22Rv1 (cell line): ENCODE measurements at regions not wholly inside any gene's neighbourhood (a gene's known extent, or its start where the extent isn't known, plus 50 kb on each side); places are given as distances from the start of the nearest gene placed in this dataset.

Experiments
- H3K27ac ChIP-seq: fragments of 450-650 bp; 2 replicates; pipeline ENCODE4 v1.5.1; 2017
- ZFX ChIP-seq: fragments of 450-650 bp; IDR thresholded peaks from 2 replicates; pipeline ENCODE4 v1.6.1; 2017; ENCODE audit warnings: antibody characterized with exemption, borderline replicate concordance
- TF ChIP-seq, protein P1 (sequence below): fragments of 450-650 bp; IDR thresholded peaks from 2 replicates; pipeline ENCODE4 v1.5.1; 2017; ENCODE audit warnings: mild to moderate bottlenecking

DNA sequence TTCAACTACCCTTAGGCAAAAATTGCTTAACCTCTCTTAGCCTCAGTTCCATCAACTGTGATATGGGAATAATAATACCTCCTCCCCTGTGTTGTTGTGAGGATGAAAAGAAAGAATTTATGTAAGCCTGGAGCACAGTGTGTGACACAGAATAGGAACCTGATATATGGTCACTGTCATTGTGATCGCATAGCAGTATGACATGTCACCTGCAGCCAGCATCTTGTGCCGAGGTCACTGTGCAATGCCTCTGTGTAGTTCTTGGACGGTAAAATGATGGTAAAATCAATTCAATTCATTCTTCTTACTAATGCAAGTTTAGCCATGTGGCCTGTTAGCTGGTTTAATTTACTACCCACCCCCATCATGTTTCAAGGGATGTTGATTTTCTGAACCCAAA is 54.6 kb upstream of the GPR158 start:
- TF ChIP-seq, protein P1, sequence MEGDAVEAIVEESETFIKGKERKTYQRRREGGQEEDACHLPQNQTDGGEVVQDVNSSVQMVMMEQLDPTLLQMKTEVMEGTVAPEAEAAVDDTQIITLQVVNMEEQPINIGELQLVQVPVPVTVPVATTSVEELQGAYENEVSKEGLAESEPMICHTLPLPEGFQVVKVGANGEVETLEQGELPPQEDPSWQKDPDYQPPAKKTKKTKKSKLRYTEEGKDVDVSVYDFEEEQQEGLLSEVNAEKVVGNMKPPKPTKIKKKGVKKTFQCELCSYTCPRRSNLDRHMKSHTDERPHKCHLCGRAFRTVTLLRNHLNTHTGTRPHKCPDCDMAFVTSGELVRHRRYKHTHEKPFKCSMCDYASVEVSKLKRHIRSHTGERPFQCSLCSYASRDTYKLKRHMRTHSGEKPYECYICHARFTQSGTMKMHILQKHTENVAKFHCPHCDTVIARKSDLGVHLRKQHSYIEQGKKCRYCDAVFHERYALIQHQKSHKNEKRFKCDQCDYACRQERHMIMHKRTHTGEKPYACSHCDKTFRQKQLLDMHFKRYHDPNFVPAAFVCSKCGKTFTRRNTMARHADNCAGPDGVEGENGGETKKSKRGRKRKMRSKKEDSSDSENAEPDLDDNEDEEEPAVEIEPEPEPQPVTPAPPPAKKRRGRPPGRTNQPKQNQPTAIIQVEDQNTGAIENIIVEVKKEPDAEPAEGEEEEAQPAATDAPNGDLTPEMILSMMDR: no peak
- TF ChIP-seq ZFX: no peak
- no peak overlapping the region for H3K27ac ChIP-seq
